HG03354 (cell line): ENCODE measurements at regions not wholly inside any gene's neighbourhood (a gene's known extent, or its start where the extent isn't known, plus 50 kb on each side); places are given as distances from the start of the nearest gene placed in this dataset.
"Not testable (repeated sequence)": the region's sequence is repeated elsewhere in the genome, so short reads cannot be mapped to it uniquely, and the experiment has no call there.

Experiments
- ATAC-seq: cut with Tn5 transposase; IDR thresholded peaks from one replicate; pipeline ENCODE4 v1.9.1; 2021; ENCODE audit warnings: mild to moderate bottlenecking; ENCODE audit not compliant: unreplicated experiment, poor library complexity, severe bottlenecking

DNA sequence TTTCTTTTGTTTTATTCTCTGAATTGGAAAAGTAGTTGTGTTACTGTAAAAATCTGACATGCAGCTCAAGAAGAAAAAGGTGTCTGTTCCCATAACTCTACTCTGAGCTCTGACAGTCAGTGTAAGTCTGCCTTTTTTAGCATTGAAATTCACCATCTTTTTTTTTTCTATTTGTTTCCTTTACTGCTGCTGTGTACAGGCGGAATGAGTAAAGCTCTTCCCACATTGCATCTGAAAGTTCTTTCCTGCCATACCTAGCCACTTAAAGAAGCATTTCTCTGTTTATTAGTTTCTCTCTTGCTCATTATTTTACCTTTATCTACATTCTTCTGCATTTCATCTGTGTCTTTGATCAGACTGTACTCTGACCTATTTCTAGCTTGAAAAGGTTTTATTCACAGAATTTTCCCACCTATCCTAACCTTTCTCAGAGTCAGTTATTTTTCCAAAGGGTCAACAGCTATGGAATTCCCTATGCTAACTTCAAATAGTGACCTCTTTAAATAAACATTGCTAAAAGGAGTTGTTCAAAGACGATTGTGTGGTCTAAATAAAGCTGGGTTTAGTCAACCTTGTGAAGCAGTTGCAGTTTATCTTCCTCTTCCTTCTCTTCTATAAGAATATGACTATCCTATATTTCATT, 1303.1 kb upstream of the ZEB2 start:
- no peak for ATAC-seq

DNA sequence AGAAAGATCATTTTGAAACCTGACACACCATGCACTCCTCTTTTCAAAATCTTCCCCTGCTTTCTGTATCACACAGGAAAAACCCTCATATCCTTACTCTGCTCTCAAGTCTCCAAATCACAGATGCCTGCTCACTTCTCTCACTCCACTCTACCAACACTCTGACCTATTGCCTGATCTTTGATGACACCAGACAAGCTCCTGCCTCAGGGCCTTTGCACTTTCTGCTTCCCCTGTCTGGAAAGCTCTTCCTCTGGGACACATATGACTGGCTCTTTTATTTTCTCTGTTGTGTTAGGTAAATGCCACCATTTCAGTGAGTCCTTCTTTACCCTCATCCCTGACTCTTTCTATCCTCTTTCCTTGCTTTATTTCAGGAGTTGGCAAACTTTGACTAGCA, 1300.7 kb upstream of the ZEB2 start:
- ATAC-seq: no peak

DNA sequence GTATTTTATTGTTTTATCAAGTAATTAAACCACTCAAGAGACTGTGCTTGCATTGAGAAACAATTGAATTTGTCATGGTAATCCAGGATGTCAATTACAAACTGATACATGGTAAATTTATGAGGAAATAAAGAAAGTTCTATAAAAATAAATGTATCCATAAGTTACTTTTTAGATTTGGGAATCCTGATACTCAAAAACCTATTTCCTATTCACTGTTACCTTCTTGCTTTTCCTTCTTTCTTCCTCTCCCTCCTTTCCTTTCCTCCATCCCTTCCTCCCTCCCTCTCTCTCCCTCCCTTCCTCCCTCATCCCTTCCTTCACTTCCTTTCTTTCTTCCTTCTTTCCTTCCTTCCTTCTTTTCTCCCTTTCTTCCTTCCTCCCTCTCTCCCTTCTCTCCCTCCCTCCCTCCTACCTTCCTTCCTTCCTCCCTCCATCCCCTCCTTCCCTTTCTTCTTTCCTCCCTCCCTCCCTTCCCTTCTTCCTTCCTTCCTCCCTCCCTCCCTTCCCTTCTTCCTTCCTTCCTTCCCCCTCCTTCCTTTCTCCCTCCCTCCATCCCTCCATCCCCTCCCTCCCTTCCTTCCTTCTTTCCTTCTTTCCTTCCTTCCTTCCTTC, 1299.1 kb upstream of the ZEB2 start:
- ATAC-seq: no peak

DNA sequence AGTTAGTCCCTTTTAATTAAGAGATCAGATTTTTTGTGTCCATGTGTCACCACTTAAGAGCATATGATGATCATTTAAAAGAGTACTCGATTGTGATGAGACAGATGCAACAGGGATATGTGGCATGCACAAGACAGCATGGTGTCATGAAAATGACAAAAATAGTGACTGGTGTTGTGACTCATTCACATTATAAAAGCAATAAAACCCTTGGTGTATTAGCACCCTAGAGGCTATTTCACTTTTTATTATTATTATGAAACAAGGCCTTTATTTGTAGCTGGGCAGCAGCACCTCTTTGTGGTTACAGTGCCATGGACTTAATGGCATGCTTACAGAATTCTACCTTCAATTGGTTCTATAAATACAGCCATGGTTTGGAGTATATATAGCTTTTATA, 1296.0 kb upstream of the ZEB2 start:
- ATAC-seq: no peak

DNA sequence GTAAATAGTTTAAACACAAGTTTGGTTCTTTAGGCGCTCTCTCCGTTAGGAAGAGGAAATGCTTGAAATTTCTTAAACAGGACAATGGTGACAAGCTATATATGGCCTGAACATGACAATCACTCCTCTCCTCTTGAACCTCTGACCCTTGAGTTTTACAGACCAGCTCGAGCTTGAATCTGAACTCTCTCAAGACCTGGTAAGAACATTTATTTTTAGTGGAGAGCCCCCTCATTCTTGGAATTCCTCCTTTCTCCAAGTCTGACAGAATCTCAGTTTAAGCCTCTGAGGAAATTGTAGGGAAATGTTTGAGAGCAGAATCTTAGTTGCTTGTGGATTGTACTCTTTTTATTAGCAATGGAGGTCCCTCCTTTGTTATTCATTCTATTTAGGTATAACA, 1293.6 kb upstream of the ZEB2 start:
- no peak for ATAC-seq

DNA sequence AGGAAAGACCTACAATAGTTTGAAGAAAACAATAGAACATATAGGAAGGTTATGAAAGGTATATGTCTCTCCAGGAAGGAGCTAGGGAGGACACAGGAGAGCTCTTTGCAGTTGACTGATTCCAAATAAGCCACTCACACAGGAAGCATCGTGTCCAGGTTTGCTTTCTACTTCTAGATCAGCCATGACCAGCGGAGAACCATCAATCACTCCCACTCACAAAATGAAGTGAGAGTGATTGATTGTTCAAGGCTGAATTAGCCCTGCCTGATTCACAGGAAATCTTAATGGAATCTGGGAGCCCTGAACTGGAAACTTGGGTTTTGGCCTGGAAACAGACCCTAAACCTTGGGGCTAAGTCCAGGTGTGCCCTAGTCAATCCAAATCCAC, 1292.2 kb upstream of the ZEB2 start:
- no peak for ATAC-seq

DNA sequence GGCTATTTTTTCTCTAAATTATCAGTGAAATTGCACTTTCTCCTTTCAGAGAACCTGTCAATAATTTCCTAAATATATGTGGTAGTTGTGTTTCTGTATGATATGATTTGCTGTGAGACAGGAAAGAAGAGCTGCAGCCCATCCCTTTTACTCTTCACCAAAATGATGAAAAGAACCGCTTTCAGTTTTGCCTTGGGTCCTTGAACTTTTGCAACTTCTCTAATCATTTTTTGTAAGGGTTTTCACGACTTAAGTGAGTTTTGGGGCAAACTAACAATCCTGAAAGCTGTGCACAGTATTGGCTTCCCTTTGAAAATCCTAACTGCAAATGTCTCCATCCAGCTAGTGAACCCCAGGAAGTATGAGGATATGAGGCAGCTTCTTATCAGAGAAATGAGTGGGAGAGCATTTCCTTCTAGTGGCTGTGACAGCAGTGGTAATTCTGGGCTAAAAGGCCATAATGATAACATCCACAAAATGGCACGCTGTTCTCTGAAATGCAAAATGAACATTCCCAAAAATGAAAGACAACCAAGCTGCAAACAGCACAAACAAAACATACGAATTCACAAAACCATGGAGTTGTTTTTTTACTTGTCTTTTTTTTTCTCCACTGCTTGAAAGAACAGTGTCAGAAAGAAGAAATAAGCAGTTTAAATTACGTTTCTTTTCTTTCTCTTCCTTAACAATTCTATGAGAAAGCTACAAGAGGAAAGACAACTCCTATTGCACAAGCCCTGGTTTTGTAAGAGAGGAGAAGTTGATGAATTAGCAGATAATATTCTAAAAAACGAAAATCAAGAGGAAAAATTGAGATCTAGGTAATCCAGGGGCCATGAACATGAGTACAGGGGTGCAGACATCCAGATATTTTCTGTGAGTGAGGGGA, 1291.6 kb upstream of the ZEB2 start:
- no peak for ATAC-seq

DNA sequence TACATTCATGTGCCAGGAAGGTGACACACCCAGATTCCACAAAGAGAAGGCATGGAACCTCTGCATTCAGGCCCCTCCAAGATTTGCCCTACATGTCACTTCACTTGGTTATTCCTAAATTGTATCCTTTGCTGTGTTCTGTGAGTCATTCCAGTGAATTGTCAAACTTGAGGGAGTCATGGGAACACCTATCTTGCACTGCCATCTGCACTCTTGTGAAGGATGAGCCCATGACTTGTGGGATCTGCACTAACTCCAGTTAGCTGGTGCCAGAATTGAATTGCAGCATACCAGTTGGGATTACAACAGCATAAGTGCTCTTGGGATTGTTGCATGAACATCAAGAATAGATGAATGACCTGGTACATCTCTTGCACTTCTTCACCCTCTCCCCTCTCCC, 1288.0 kb upstream of the ZEB2 start:
- ATAC-seq: no peak

DNA sequence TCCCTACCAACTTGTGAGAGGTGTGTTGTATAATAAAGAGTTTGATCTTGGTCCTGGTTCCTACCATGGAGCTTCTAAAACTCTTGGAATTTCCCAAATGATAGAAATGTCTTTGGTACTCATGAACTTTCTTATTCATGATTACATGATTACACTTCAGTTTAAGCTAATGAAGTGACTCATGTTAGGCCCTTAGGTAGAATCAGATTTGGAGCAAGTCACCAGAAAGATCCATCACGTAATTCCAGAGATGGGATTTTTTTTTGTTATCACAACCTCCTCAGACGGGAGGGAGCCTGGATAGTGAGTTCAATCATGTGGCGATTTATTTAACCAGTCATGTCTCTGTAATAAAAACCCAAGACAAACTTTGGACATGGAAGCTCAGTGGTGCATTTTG, 1287.6 kb upstream of the ZEB2 start:
- ATAC-seq: no peak

DNA sequence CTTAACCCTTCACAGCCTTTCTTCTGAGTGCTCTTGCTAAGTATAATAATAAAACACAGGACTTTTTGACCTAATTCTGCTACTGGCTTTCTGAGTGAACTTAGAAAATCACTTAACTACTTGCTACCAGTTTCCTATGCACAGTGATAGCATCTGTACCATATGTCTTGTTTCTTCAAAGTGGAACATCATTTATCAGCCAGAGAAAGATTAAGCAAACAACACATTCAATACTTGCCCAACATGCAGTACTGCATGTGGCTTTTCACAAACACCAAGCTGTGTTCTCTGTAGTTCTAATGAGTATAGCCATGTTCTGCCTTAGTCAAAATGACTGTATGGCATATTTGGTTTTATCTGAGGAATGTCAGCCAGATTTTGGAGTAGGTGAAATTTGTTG, 1286.6 kb upstream of the ZEB2 start:
- no peak for ATAC-seq

DNA sequence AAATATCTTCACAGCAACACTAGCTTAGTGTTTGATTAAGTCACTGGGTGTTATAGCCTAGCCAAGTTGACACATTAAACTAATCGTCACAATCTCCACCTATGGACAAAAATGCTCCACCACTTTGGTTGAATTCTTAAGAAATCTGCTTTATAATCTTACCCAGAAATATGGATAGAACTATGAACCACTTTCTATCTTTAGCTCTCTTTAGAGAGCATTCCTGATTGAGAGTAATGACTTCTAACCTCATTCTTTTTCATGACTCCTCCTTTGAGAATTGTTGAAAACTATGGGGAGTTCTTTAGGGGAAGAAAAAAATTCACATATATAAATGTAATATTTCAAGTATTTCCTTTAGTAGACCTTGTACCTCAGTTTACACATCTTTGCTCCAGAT, 1282.2 kb upstream of the ZEB2 start:
- no peak for ATAC-seq

DNA sequence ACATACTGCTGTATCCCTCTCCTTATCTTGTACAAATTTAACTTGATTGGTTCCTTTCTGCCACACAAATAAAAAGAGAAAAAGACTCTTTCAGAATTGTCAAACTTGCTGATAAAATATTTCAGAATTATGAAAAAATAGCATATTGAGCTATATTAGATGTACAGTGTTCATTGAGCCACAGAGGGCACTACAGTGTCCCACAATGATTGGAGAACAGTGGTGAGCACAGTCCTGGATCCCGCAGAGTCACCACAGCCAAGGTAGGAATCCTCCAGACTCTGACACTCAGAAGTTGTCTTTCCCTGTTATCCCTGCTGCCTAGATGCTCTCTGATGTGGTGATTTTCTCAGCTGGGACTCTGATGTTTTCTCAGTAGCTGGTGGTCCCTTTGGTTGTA, 1281.3 kb upstream of the ZEB2 start:
- no peak for ATAC-seq

DNA sequence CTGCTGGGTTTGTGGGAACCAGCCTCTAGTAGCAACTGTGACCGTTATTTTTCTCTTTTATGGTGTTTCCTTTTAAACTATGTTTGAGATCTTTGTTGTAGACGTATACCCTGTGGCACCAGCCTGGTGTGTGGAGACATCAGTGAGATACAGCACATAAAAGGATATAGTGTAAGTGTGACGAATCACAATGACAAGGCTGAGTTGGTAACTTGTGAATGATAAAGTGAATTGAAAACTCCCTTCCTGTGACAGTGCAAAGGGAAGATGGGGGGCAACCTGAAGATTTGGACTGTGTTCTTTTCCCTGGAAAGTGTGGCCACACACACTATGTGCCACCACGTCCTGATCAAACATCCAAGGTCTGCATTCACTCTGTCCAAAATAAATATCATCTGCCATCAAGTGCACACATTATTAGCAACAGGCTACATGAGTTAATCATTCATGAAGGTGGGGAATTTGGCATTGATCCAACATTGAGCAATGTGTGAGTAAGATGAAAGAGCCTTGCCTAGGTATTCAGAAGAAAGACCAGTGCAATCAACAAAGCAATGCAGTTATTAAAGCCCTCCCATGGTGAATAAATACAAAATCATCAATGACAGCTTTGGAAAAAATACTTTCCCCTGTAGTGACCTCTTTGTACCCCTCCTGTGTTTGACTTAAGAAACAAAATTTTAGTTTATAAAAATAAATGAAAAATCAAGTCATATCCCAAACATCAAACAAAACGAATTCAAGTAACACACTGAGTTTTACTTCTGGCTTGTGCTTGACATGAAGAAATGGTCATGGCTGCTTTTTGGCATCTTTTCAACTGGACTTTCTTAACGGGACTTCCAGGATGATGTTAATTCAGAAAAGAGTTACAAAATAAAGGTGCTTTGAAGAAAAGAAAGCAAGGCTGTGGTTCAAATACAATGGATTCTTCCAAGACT, 1280.5 kb upstream of the ZEB2 start:
- ATAC-seq: no peak

DNA sequence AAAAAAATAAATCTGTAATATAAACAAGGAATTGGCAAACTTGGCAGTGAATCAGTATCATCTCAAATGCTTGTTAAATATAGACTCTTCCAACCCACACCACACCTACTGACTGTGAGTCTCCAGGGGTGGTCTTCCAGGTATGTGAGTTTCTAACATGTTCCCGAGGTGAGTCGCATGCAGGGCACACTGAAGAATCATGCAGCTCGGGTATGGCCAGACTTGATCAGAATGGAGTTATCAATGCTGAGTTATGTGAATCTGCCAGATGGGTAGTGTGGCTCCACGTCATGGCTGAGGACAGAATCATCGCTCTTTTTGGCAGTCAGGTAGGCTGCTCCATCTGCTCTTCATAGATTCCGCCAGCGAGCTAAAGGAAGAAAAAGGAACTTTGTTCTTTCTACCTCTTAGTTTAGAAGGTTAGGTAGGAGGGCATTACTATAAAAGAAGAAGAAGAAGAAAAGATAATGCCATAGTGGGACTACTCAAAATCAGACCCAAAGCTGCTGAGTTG, 1279.7 kb upstream of the ZEB2 start:
- no peak for ATAC-seq

DNA sequence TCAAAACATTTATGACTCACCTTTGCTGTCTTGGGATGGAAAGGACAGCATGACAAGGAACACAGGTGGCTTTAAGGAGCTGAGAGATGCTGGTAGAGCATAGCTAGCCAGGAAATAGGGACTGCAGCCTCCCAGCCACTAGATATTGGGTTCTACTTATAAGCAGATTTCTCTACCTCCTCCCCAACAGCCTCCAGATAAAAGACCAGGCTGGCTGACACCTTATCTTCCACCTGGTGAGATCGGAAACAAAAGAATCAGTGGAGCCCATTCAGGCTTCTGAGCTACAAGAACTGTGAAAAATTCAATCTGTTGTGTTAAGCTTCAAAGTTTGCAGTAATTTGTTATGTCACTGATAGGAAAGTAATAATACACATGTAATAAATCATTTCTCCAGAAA, 1278.5 kb upstream of the ZEB2 start:
- ATAC-seq: no peak

DNA sequence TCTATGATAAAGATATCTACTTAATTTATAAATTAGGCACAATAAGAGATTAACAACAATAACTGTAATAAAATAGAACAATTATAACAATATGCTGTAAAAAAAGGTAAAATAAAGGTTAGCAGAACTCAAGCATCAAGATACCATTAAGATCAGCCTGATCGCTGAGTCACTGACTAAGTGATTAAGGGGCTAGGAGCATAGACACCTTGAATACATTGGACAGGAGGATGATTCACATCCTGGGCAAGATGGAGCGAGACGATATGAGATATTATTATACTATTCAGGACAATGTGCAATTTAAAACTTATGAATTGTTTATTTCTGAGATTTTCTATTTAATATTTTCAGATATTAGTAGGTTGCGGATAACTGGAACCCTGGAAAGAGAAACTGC, 1277.8 kb upstream of the ZEB2 start:
- no peak for ATAC-seq

DNA sequence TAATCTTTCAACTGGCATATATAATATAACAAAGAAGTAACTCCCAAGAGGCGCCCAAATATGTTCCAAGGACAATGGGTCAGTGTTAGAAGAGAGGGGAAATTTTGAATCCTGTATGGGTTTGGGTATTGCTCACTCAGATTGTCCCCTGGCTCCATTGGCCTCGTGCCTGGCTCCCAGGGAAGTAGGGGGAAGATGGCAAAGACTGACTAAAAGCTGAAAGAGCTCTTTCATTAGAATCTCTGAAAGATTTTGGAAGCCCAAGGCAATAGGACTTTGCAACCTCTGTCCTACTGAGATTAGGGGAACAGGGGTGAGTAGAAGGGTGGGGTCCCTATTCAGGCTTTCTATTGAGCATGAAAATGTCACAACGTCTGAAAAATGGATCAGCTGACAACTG, 1272.8 kb upstream of the ZEB2 start:
- no peak for ATAC-seq

DNA sequence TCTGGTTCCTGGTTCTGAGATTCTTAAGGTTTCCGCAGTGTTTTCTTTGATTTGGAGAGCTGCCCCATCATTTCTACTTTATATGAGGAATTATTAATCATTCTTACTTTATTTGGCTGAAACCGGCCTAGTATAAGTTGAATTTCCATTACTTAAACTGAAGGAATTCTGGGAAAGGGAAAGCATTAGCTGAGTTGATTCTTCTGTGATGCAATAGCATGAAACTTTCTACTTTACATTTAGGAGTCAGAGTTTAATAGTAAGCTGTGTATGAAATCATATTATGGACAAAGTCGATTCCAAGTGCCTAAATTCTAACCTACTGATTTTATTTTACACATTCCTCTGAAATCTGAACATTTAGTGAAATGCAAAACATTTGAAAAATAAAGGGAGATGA, 1269.7 kb upstream of the ZEB2 start:
- no peak for ATAC-seq

DNA sequence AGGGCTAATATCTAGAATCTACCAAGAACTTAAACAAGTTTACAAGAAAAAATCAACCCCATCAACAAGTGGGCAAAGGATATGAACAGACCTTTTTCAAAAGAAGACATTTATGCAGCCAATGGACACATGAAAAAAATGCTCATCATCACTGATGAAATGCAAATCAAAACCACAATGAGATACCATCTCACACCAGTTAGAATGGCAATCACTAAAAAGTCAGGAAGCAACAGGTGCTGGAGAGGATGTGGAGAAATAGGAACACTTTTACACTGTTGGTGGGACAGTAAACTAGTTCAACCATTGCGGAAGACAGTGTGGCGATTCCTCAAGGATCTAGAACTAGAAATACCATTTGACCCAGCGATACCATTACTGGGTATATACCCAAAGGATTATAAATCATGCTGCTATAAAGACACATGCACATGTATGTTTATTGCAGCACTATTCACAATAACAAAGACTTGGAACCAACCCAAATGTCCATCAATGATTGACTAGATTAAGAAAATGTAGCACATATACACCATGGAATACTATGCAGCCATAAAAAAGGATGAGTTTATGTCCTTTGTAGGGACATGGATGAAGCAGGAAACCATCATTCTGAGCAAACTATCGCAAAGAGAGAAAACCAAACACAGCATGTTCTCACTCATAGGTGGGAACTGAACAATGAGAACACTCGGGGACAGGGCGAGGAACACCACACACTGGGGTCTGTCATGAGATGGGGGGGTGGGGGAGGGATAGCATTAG, 1267.9 kb upstream of the ZEB2 start:
- ATAC-seq: not testable (repeated sequence)
